SK-N-SH (cell line): ENCODE measurements at regions not wholly inside any gene's neighbourhood (a gene's known extent, or its start where the extent isn't known, plus 50 kb on each side); places are given as distances from the start of the nearest gene placed in this dataset.

Experiments
- CTCF ChIA-PET: fragments of 300-600, 350-600 bp; formaldehyde crosslinking; extraction: SDS; loops from one replicate; lab custom pipeline; 2021; lab: Yijun Ruan, JAX
- POLR2A ChIA-PET: fragments of 350-600 bp; sonication (Branson Sonifier 250); formaldehyde crosslinking; extraction: SDS; loops from one replicate; lab custom pipeline; 2020; ENCODE audit warnings: antibody characterized with exemption, inconsistent platforms; lab: Yijun Ruan, JAX
- DNase-seq: peaks from one replicate; pipeline ENCODE4 v3.0.0; 2012
- H2AFZ ChIP-seq: fragments of 200-600 bp; sonication (generic); 2 replicates; pipeline ENCODE4 v1.8.1; 2016; ENCODE audit warnings: antibody characterized with exemption, mild to moderate bottlenecking, low read depth
- H3F3A ChIP-seq: fragments of 200-600 bp; sonication (generic); replicated peaks from 2 replicates; pipeline ENCODE3; 2016; ENCODE audit warnings: antibody characterized with exemption, mild to moderate bottlenecking; ENCODE audit not compliant: insufficient read depth
- H3K27ac ChIP-seq, 2 experiments: fragments of 200-500 bp in 1 of 2; fragments of 200-600 bp in 1 of 2; sonication (Bioruptor generic) in 1 of 2; sonication (generic), shearing (Covaris generic) in 1 of 2; 2 replicates each; pipeline versions ENCODE4 v1.5.1 to v1.6.1; 2014 to 2016; ENCODE audit warnings: low read depth in 2 of 2, inconsistent platforms in 1 of 2, low read length in 1 of 2, mild to moderate bottlenecking in 1 of 2, mixed read lengths in 1 of 2
- H3K27me3 ChIP-seq: fragments of 200-600 bp; sonication (generic), shearing (Covaris generic); 2 replicates; pipeline ENCODE4 v1.6.1; 2016; ENCODE audit warnings: mixed run types; ENCODE audit not compliant: insufficient read depth
- H3K36me3 ChIP-seq, 2 experiments: fragments of 200-500 bp in 1 of 2; fragments of 200-600 bp in 1 of 2; sonication (Bioruptor generic) in 1 of 2; sonication (generic) in 1 of 2; replicated peaks in 1 of 2; 2 replicates each; pipeline versions ENCODE3 to v1.5.1; 2014 to 2016; ENCODE audit warnings: low read length in 1 of 2, mild to moderate bottlenecking in 1 of 2; ENCODE audit not compliant: insufficient read depth in 2 of 2, control insufficient read depth in 1 of 2
- H3K4me1 ChIP-seq, 2 experiments: fragments of 200-500 bp in 1 of 2; fragments of 200-600 bp in 1 of 2; sonication (Bioruptor generic) in 1 of 2; sonication (generic), shearing (Covaris generic) in 1 of 2; 2 replicates each; pipeline versions ENCODE4 v1.5.1 to v1.6.1; 2014 to 2016; ENCODE audit warnings: low read depth in 1 of 2, low read length in 1 of 2, mixed run types in 1 of 2; ENCODE audit not compliant: insufficient read depth in 2 of 2, control insufficient read depth in 1 of 2
- H3K4me2 ChIP-seq: fragments of 200-600 bp; sonication (generic), shearing (Covaris generic); 2 replicates; pipeline ENCODE4 v1.6.1; 2017; ENCODE audit warnings: mixed run types
- H3K4me3 ChIP-seq, 2 experiments: fragments of 200-500 bp in 1 of 2; fragments of 200-600 bp in 1 of 2; sonication (Bioruptor generic) in 1 of 2; sonication (generic), shearing (Covaris generic) in 1 of 2; 2 replicates each; pipeline versions ENCODE4 v1.5.1 to v1.8.1; 2014 to 2016; ENCODE audit warnings: low read depth in 2 of 2, inconsistent platforms in 1 of 2, low read length in 1 of 2, mild to moderate bottlenecking in 1 of 2, mixed read lengths in 1 of 2, moderate library complexity in 1 of 2
- H3K79me2 ChIP-seq: fragments of 200-600 bp; sonication (generic); 2 replicates; pipeline ENCODE4 v1.8.1; 2017; ENCODE audit warnings: mild to moderate bottlenecking; ENCODE audit not compliant: insufficient read depth
- H3K9ac ChIP-seq: fragments of 200-600 bp; sonication (generic); 2 replicates; pipeline ENCODE4 v1.6.1; 2017; ENCODE audit warnings: mixed run types
- H3K9me2 ChIP-seq: fragments of 200-600 bp; sonication (generic); 2 replicates; pipeline ENCODE4 v1.6.1; 2017; ENCODE audit warnings: mixed run types
- H3K9me3 ChIP-seq: fragments of 200-600 bp; sonication (generic); 2 replicates; pipeline ENCODE4 v1.6.1; 2017; ENCODE audit warnings: mixed run types, mild to moderate bottlenecking, moderate library complexity
- H4K20me1 ChIP-seq: fragments of 200-600 bp; sonication (generic); 2 replicates; pipeline ENCODE4 v1.6.1; 2017; ENCODE audit warnings: mild to moderate bottlenecking, mixed run types; ENCODE audit not compliant: insufficient read depth
- FOSL2 ChIP-seq: IDR thresholded peaks from 2 replicates; pipeline ENCODE4 v1.4.0; 2012; ENCODE audit warnings: low read depth, mild to moderate bottlenecking, moderate library complexity, borderline replicate concordance
- GATA2 ChIP-seq: sonication (generic); formaldehyde crosslinking; IDR thresholded peaks from 2 replicates; pipeline ENCODE4 v1.5.0; 2020; ENCODE audit warnings: mild to moderate bottlenecking, missing genetic modification reagents
- NRF1 ChIP-seq: IDR thresholded peaks from 2 replicates; pipeline ENCODE4 v1.6.1; 2012; ENCODE audit warnings: low read depth, mild to moderate bottlenecking, low read length
- PBX3 ChIP-seq: IDR thresholded peaks from 2 replicates; pipeline ENCODE4; 2012
- USF2 ChIP-seq: fragments of 150-350 bp; IDR thresholded peaks from 2 replicates; pipeline ENCODE4 v1.6.1; 2017; ENCODE audit warnings: antibody characterized with exemption, low read length, low read depth, borderline replicate concordance
- WGBS: methylation state at CpG from one replicate; pipeline ENCODE4 v1.1.6; 2017; ENCODE audit warnings: low lambda C conversion rate; 5-methylcytosine and 5-hydroxymethylcytosine counted together

- CTCF ChIA-PET: interaction anchor here (0.6 to 2.9 kb wide), 3 partner anchors 10 to 213 kb away, joined by 3 to 7 read pairs (median 3); no protein-coding TSS in a partner anchor
- H3K9me3 ChIP-seq: no peaks in the 10 kb centered on the region
- TF ChIP-seq FOSL2: no peak
- peak; percentile 18; the same call in 1 of the 2 replicates for TF ChIP-seq GATA2
- TF ChIP-seq, all 33 proteins: peak for 1
- WGBS: 67% methylated on average over 12 of the region's 12 CpGs
- Histone ChIP-seq H3K4me1 (peaks cover 0 to 5% of the 10 kb centered on the region in 2 experiments; a peak in 1 of 4 replicates), H3K9ac (no peak overlapping the region), H3K79me2 (no peaks in the 10 kb centered on the region), H3K4me3 (no peak overlapping the region), H3F3A (no peaks in the 10 kb centered on the region), H3K9me2 (no peaks in the 10 kb centered on the region), H3K4me2 (no peak overlapping the region), H3K27ac (no peak overlapping the region), H3K36me3 (no peaks in the 10 kb centered on the region), H4K20me1 (no peaks in the 10 kb centered on the region), H2AFZ (no peak overlapping the region), H3K27me3 (no peaks in the 10 kb centered on the region; the same call in 1 of the 2 replicates)
- peak; percentile 21 for DNase-seq
- POLR2A ChIA-PET: no interaction called here
Measured at GRCh38 chr1:226804907-226805759, 65.3 kb upstream of the PSEN2 start.

- Histone ChIP-seq H3F3A (no peaks in the 10 kb centered on the region), H3K4me1 (peaks cover 0 to 5% of the 10 kb centered on the region in 2 experiments; a peak in 1 of 4 replicates), H4K20me1 (no peaks in the 10 kb centered on the region), H3K79me2 (no peaks in the 10 kb centered on the region), H3K4me2 (no peak overlapping the region), H3K27ac (no peak overlapping the region), H2AFZ (no peak overlapping the region), H3K9me3 (no peaks in the 10 kb centered on the region), H3K9me2 (no peaks in the 10 kb centered on the region), H3K9ac (no peak overlapping the region), H3K36me3 (no peaks in the 10 kb centered on the region), H3K4me3 (no peak overlapping the region), H3K27me3 (no peaks in the 10 kb centered on the region)
- ChIA-PET POLR2A (no interaction called here), CTCF (interaction anchor here (1.4 kb wide), 1 partner anchor 166 kb away, joined by 3 read pairs; no protein-coding TSS in a partner anchor)
- TF ChIP-seq NRF1 (no peak), USF2 (no peak), PBX3 (no peak)
- DNase-seq: peak; percentile 22
- 38% methylated on average over 2 of the region's 2 CpGs for WGBS
Measured at GRCh38 chr1:226800763-226801380, 61.8 kb upstream of the ITPKB start.
